HFF-Myc (cell line): ENCODE measurements at regions not wholly inside any gene's neighbourhood (a gene's known extent, or its start where the extent isn't known, plus 50 kb on each side); places are given as distances from the start of the nearest gene placed in this dataset.

Experiments used
- DNase-seq: peaks from one replicate; pipeline ENCODE4 v3.0.0-alpha.2; 2011; ENCODE audit warnings: low read depth; ENCODE audit errors: extremely low read depth
- H3K4me3 ChIP-seq: replicated peaks from 2 replicates; pipeline ENCODE4 v1.5.1; 2011; ENCODE audit warnings: low read depth, mild to moderate bottlenecking, control low read depth, low read length
- TF ChIP-seq, protein P1 (sequence below): IDR thresholded peaks from 2 replicates; pipeline ENCODE4 v1.5.1; 2012; ENCODE audit warnings: mild to moderate bottlenecking, low read depth, low read length, control low read depth; ENCODE audit errors: missing control alignments

DNA sequence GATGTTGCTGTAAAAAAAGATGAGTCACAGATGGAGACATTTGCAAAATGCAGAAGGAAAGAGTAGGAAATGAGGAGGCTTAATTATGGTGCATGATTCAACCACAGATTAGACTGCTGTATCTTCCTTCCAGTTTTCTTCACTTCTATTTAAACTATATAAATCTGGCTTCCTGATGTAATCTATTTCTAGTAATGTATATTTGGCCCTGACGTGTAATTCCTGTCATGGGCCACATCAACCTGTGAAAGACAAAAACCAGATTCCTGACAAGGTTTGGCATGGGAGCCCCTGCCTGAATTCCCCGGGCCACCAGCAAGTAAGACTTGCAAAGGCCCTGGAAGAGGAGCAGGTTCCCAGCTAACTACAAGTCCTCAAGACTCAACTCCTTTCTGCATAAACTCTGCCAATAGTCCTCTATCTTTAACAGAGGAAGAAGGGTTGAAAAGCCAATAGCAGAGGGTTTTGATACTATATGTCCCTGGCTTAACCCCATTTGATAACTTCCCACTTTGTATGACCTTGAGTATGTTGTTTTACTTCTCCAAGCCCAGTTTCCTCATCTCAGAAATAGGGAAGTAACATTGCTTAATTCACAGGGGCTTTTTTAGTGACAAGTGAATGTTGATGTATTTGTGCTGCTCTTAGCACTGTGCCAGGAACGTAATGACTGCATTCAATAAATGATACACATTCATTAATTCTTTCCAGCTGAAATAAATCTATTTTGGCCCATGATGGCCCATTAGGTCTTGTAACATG is 172.7 kb downstream of the SPRY2 start:
- no peak overlapping the region for H3K4me3 ChIP-seq
- TF ChIP-seq, protein P1, sequence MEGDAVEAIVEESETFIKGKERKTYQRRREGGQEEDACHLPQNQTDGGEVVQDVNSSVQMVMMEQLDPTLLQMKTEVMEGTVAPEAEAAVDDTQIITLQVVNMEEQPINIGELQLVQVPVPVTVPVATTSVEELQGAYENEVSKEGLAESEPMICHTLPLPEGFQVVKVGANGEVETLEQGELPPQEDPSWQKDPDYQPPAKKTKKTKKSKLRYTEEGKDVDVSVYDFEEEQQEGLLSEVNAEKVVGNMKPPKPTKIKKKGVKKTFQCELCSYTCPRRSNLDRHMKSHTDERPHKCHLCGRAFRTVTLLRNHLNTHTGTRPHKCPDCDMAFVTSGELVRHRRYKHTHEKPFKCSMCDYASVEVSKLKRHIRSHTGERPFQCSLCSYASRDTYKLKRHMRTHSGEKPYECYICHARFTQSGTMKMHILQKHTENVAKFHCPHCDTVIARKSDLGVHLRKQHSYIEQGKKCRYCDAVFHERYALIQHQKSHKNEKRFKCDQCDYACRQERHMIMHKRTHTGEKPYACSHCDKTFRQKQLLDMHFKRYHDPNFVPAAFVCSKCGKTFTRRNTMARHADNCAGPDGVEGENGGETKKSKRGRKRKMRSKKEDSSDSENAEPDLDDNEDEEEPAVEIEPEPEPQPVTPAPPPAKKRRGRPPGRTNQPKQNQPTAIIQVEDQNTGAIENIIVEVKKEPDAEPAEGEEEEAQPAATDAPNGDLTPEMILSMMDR, result no peak
- no peak for DNase-seq

DNA sequence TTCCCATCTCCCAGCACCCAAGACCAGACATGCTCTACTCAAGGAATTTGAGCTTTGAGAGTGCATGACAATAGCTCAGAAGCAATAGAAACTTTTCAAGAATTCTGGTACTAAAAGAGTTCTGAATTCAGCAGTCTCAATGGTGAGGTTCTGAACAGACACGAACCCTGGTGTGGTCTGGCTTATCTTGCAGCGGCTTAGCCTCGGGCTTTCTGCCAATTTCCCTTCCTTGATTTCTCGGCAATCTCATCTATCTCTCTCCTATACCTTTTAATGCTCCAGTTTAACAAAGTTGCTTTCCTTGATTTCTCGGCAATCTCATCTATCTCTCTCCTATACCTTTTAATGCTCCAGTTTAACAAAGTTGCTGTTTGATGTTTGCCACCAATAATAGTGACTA is 174.6 kb downstream of the SPRY2 start:
- no peak overlapping the region for H3K4me3 ChIP-seq
- TF ChIP-seq, protein P1, result no peak
- DNase-seq, result no peak

DNA sequence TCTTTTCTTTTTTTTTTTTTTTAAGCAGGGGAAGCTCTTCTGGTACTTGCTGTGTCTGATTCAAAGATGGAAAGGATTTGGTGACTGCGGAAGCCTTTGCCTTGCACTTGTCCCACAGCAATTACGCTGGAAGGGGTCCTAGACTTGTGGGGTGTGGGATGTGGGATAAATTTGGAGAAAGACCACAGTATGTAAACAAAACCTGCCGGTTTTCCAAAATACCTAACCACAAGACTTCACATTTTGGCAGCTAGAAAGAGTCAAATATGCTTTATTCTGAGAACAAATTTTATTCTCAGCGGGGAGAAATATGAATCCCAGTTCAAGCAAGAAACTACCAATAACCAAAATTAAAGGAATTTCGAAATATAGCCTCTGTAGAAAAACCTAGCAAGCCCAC is 176.5 kb downstream of the SPRY2 start:
- H3K4me3 ChIP-seq, result no peak overlapping the region
- TF ChIP-seq, protein P1, result no peak
- no peak for DNase-seq

- no peak overlapping the region for H3K4me3 ChIP-seq
- no peak for DNase-seq
- TF ChIP-seq, protein P1, result no peak
Observed at GRCh38 chr13:80161896-80162295, 179.0 kb downstream of the SPRY2 start.

DNA sequence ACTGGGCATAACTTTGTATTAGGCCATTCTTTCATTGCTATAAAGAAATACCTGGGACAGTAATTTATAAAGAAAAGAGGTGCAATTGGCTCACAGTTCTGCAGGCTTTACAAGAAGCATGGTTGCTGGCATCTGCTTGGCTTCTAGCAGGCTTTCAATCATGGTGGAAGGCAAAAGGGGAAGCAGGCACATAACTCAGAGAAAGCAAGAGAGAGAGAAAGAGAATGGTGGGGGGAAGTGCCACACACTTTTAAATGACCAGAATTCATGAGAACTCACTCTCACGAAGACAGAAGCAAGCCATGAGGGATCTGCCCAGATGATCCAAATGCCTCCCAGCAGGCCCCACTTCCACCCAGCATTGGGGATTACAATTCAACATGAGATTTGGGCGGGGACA is 179.7 kb downstream of the SPRY2 start:
- TF ChIP-seq, protein P1, result no peak
- H3K4me3 ChIP-seq, result no peak overlapping the region
- DNase-seq, result no peak

GRCh38 chr13:80160110-80160509 is 180.8 kb downstream of the SPRY2 start:
- no peak overlapping the region for H3K4me3 ChIP-seq
- TF ChIP-seq, protein P1, result no peak
- no peak for DNase-seq
